Stimulated activated naive CD4-positive, alpha-beta T cell (primary cell): ENCODE measurements at regions not wholly inside any gene's neighbourhood (a gene's known extent, or its start where the extent isn't known, plus 50 kb on each side); places are given as distances from the start of the nearest gene placed in this dataset.
"Not testable (repeated sequence)": the region's sequence is repeated elsewhere in the genome, so short reads cannot be mapped to it uniquely, and the experiment has no call there.

ENCODE experiments used
- DNase-seq, 6 experiments: peaks; one replicate each; lab custom pipeline; 2025; lab: John Stamatoyannopoulos, UW

- no peak for DNase-seq
Observed at GRCh38 chr4:160347197-160347596, 1244.3 kb downstream of the RAPGEF2 start.

DNA sequence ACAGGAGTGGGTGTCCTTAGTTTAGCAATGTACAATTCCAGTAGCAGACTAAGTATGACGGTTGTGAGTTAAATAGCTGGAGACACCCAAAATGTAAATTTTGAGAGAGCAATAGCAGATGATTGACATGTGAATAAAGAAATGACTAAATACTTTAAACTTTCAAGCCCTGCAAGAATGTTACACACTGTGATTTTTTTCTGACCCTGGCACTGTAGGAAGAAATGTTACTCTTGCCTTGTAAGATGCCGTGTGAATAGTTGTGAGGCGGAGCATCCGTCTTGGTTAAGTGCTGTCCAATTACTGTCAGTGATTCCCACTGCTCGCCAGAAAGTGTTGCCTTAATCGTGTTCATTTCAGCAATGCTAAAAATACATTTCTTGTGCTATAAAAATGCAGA, 1248.1 kb downstream of the RAPGEF2 start:
- no peak for DNase-seq

DNA sequence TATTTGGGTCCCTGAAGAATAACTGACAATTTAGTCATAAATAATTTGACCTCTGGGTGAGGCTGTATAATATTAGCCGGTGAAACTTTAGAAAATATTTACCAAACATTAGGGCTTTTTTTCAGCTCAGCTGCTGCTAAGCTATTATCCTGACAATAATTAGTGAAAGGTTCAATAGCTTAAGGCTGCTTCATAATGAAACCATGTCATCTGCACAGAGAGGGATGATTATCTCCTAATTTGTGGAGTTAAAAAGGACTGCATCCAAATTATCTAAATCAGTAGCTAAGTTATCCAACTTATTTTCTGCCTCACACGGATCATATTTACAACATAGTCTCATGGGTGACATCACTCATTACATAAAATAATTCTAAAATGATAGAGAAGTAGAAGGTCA, 1249.8 kb downstream of the RAPGEF2 start:
- no peak for DNase-seq

DNA sequence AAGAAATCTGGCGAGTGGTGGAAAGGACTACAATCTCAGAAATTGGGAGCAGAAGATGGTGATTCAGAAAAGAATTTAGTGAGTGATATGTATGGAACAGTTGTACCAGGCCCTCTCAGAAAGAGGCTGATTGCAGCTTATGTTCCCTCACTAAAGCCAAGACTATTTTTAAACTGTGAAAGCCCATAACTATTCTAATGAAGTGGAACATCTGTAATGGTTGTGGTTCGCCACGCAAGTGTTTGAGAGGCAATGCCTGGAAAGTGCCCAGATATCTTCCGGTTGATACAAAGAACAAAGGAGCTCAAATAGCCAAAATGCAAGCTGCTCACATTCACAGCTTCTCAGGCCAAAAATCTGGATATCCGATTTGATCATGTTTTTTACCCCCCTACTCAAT, 1250.7 kb downstream of the RAPGEF2 start:
- DNase-seq = no peak

DNA sequence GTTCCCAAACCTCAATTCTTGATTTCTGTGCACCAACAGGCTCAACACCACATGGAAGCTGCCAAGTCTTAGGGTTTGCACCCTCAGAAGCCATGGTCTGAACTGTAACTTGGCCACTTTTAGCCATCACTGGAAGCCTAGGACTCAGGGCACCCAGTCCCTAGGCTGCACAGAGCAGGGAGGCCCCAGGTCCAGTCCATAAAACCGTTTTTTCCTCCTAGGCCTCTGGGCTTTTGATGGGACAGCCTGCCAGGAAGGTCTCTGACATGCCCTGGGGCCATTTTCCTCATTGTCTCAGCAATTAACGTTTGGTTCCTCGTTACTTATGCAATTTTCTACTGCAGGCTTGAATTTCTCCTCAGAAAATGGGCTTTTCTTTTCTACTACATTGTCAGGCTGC, 1259.6 kb downstream of the RAPGEF2 start:
- DNase-seq = no peak

- DNase-seq = no peak
Observed at GRCh38 chr4:160364217-160364616, 1261.3 kb downstream of the RAPGEF2 start.

DNA sequence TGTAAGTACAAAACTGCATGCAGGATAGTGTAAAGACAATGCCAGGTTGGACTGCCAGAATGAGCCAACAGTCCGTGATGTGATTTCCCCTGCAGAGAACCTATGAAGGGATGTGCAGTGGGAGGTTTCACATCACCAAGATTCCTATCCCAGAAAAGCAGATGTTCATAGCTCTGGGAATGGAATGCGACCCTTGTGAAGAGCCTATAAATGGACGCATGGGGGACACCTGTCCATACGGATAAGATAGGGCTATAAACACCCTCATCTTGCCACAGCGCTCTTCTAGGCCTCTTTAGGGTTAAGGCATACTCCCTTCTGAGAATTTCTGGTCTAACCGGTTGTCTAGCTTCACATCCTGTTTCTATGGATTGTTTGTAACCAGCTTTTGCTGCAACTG, 1261.8 kb downstream of the RAPGEF2 start:
- not testable (repeated sequence) for DNase-seq

DNA sequence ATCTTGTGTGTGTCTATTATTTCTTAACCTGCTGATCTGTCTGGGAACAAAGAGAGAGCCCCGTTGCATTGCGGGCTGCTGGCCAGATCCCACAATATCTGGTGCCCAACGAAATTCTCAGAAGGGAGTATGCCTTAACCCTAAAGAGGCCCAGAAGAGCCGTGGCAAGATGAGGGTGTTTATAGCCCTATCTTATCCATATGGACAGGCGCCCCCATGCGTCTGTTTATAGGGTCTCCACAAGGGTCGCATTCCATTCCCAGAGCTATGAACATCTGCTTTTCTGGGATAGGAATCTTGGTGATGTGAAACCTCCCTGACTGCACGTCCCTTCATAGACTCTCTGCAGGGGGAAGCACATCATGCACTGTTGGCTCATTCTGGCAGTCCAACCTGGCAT, 1262.5 kb downstream of the RAPGEF2 start:
- DNase-seq = not testable (repeated sequence)

- DNase-seq = no peak
Observed at GRCh38 chr4:160370046-160370445, 1267.2 kb downstream of the RAPGEF2 start.

DNA sequence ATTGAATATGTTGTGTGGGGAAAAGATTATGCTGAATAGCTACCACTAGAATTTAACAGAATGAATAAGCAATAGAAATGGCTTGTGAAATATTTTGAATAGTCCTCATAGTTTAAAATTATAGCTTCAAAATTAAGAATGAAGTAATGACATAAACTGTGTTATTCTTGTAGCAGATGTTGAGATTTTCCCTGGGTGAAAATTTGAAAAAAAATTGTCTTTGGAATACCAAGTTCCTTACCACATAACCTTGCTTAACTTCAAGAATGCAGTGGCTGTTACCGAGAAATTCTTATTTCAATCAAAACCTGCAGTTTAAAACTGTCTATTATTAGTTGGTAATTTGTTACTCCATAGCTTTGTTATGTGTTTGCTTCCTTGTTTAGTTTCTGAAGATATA, 1268.6 kb downstream of the RAPGEF2 start:
- no peak for DNase-seq

DNA sequence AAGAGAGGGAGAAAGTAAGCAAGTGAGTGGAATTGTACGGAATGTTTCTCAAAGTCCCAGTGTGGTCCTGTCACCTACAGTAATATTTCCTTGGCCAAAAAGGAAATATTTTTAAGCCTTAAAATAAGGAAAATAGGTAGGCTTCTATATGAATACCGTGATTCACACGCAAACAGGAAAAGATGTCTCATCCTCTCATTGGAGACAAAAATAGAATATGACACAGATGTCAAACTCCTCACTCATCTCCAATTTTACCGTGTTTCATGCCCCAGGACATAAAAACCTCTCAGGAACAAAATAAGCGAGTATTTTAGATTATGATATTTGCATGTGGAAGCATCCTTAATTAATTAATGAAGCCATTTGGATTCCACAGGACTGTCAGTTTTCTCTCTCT, 1269.5 kb downstream of the RAPGEF2 start:
- no peak for DNase-seq

DNA sequence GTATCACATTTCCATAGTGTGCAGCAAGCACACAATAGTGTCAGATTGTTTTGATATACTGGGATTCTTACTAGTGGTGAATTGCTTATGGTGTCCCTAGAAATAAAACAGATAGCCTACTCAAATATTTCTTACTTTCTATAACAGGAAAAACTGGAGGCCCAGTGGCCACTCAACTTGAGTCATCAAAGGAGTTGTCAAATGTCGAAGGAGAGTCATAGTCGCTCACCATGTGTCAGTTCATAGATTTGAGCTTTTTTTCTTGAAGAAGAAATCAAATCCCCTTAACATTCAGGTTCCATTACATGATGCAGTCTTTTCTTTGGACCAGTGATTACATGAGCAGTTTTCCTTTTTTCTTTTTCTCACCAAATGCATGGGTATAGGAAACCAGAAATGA, 1271.0 kb downstream of the RAPGEF2 start:
- no peak for DNase-seq

DNA sequence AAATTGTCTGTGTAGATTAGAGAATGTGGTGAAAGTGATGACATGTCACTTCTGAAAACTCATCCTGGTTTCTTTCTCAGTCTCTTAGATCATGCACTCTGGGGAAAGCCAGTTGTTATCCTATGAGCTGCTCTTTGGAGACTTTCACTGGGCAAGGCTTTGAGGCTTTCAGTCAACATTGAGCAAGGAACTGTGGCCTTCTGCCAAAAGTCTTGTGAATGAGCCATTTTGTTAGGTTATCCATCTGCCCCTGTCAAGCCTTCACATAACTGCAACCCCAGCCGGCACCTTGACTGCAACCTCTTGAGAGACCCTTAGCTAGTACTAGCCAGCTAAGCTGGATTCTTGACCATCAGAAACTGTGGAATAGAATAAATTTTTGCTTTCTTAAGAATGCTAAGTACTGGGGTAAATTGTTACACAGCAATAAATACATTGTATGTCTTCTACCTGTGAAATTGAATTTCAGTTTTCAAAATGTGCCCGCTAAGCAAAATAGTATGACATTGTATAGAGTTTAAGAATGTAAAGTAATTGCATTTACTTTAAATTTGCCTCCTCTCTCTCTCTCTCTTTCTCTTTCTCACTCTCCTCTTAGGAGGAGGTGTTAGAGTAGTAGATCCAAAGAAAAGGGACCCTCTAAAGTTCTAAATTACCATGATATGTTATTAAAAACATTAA, 1273.0 kb downstream of the RAPGEF2 start:
- DNase-seq = no peak

DNA sequence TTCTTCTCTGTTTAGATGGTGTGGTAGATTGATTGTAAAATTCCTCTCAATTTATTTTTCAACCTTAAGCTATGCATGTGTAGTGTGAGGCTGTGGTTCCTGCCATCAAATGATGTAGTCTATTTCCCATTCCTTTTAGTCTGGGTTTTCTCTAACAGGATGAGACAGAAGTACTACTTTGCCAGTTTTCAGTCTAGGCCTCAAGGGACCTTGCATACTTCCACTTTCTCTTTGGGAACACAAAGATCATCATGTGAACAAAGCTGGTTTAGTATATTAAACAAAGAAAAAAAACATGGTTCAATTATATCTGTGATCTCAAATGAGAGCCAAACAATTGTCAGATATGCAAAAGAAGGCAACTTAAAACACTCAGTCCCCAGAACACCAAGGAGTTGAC, 1284.0 kb downstream of the RAPGEF2 start:
- DNase-seq = no peak

DNA sequence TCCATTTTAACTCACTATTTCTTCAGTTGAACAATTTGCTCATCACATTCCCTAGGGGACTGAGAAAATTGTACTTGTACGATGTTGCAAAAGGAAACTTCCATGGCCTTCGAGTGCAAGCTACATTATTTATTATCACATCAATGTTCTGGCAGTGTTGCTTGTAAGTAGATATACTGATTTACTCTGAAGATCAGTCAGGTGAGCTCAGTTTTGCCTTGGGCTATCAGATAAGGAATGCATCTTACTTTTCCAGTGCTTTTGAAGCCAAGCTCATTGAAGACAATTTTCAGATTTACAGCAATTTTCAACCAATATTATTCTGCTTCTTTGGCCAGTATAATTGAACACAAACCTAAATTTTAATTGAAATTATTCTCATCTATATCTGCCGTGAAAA, 1296.9 kb downstream of the RAPGEF2 start:
- DNase-seq = no peak

DNA sequence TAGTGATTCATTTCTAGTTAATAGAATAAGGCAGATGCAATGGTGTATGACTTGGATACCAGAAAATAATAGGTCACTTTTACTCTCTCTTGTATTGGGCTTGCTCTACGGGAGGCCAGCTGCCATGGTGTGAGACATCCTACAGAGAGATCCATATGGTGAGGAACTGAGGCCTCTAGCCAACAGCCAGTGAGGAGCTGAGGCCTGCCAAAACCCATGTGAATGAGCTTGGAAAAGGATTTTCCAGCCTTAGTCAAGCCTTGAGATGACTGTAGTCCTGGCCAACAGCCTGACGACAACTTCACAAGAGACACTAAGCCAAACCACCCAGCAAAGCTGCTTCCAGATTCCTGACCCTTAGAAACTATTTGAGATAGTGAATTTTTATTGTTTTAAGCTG, 1300.2 kb downstream of the RAPGEF2 start:
- DNase-seq = no peak

DNA sequence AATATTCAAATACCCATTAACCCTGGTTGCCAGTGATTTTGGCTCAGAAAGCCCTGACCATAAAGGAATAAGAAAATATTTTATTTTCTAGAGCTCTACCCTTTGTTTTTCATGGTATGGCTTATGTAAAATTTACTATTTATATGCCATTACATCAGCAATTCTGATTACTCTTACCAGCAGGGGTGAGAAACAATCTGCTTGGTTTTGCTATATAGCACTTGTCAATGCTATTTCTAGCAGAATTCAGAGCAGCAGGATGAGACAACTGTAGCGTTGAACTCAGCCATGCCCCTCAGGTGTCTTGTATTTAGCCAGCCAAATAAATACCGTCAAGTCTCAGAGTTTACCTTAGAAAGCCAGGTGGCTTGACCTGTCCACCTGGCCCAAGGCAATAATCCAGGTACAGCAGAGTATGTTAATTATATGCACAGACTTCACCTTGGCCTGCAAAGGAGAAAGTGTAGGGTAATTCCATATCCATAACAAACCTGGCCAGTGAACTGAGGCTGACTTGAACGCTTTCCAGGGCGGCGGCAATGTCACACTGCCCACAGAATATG, 1303.5 kb downstream of the RAPGEF2 start:
- DNase-seq = no peak

DNA sequence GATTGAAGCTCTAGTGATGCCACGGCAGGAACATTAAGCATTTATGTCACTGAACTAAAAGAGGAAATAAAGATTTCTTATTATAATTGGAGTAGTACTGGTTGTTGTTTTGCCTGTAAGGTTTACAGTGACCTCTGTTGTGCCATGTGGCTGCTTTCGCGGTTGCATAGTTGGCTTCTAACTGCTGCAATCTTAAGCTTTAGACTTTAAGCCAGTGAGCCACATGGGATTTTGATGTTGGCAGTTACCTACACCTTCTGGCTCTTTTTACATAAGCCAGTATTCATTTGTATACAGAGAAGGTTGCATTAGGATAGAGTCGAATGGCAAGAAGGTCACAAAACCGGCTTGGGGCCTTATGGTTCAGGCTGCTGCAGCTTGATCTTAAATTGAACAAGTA, 1311.6 kb downstream of the RAPGEF2 start:
- no peak for DNase-seq

GRCh38 chr4:160423879-160424451, 1321.1 kb downstream of the RAPGEF2 start:
- DNase-seq = no peak

DNA sequence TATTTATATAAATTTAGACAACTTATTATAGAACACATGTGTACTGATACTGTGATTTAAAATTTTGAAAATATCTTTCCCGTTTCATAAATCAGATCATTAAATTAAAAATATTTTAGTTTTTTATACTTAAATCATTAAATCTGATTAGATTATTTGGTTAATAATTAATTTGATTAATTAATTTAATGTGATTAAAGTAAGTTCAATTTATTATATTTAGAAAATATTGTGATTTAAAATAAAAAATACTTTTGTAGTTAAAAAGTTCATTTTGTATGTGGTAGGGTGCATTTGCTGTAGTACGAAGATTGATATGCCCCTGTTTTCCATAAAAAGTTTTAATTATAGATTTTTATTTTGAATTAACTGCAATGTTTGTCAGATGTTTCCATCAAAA, 1323.4 kb downstream of the RAPGEF2 start:
- DNase-seq = no peak

- no peak for DNase-seq
Observed at GRCh38 chr4:160450876-160451275, 1348.0 kb downstream of the RAPGEF2 start.

- DNase-seq = not testable (repeated sequence)
Observed at GRCh38 chr4:160481696-160482690, 1379.1 kb downstream of the RAPGEF2 start.
